ENCODE measurements at regions not wholly inside any gene's neighbourhood (a gene's known extent, or its start where the extent isn't known, plus 50 kb on each side); places are given as distances from the start of the nearest gene placed in this dataset.

DNA sequence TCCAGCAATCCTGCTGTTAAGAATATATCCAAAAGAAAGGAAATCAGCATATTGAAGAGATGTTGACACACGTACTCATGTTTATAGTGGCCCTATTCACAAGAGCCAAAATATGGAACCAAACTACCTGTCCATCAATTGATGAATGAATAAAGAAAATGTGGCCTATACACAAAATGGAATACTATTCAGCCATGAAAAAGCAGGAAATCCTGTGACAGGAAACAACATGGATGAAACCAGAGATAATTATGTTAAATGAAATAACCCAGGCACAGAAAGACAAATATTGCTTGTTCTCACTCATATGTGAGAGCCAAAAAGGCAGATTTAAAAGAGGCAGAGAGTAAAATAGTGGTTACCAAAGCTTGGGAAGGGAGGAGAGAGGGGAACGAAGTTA lies 127.1 kb downstream of the KCNJ2 start:
- Histone ChIP-seq H3K27me3 (replicated peaks in 1 of 4; ENCODE audit: control insufficient read depth in 3 of 4, extremely low read depth in 1 of 4, insufficient read depth in 3 of 4, low read length in 3 of 4) (no peaks in the 10 kb centered on the region), H3K79me2 (ENCODE audit: control insufficient read depth in 1 of 2, insufficient read depth in 2 of 2, low read length in 2 of 2) (no peaks in the 10 kb centered on the region), H4K8ac (ENCODE audit: extremely low read depth, insufficient read depth, low read length) (no peak overlapping the region), H4K5ac (ENCODE audit: insufficient read length, low read depth, low read length) (no peak overlapping the region), H2BK20ac (ENCODE audit: low read length) (no peak overlapping the region), H2BK12ac (ENCODE audit: low read depth, low read length) (no peak overlapping the region), H2BK5ac (ENCODE audit: low read depth, low read length) (no peak overlapping the region), H3K9me3 (ENCODE audit: insufficient read depth in 2 of 2, low read depth in 1 of 2, low read length in 1 of 2) (0 out of 4 replicates have a peak, but pooled peaks cover 0 to 3% of the 10 kb centered on the region in 2 experiments), H2BK15ac (ENCODE audit: low read length) (no peak overlapping the region), H3K9ac (replicated peaks in 1 of 4; ENCODE audit: extremely low read depth in 1 of 4, low read depth in 3 of 4, low read length in 3 of 4) (no peak overlapping the region), H3K18ac (ENCODE audit: extremely low read depth, low read length) (no peak overlapping the region), H3K79me1 (ENCODE audit: low read depth, low read length) (no peaks in the 10 kb centered on the region), H2AFZ (ENCODE audit: low read length) (no peak overlapping the region), H3K27ac (ENCODE audit: low read depth, low read length) (no peak overlapping the region), H2AK5ac (ENCODE audit: low read depth, low read length) (no peak overlapping the region), H3K14ac (ENCODE audit: insufficient read length) (no peak overlapping the region), H4K91ac (replicated peaks; ENCODE audit: insufficient read length, low read length) (no peak overlapping the region), H4K20me1 (replicated peaks in 1 of 2; ENCODE audit: control insufficient read depth in 1 of 2, insufficient read depth in 2 of 2, low read length in 2 of 2) (no peaks in the 10 kb centered on the region), H3K36me3 (ENCODE audit: control insufficient read depth in 2 of 4, insufficient read depth in 4 of 4, low read length in 3 of 4) (no peaks in the 10 kb centered on the region), H3K56ac (replicated peaks; ENCODE audit: insufficient read length, low read depth, low read length) (no peak overlapping the region), H3K4me3 (ENCODE audit: extremely low read depth in 1 of 4, insufficient read depth in 2 of 4, low read depth in 3 of 4, low read length in 4 of 4) (no peak overlapping the region), H2BK120ac (replicated peaks; ENCODE audit: low read depth, low read length) (no peak overlapping the region), H3K23me2 (ENCODE audit: low read depth, low read length) (no peaks in the 10 kb centered on the region), H3K4ac (replicated peaks; ENCODE audit: insufficient read length, low read depth, low read length) (no peak overlapping the region), H3K4me2 (ENCODE audit: insufficient read depth in 1 of 2, low read depth in 2 of 2, low read length in 2 of 2) (no peak overlapping the region), H3K4me1 (replicated peaks in 1 of 4; ENCODE audit: control insufficient read depth in 3 of 4, insufficient read depth in 4 of 4, low read length in 3 of 4) (no peaks in the 10 kb centered on the region), H3K23ac (ENCODE audit: insufficient read length) (no peak overlapping the region)
- CTCF ChIA-PET (ENCODE audit: partially characterized antibody): no interaction called here
- WGBS, 2 experiments (ENCODE audit: extremely low coverage in 1 of 2, insufficient coverage in 1 of 2, insufficient read length in 1 of 2, insufficient replicate concordance in 2 of 2, low coverage in 1 of 2, low lambda C conversion rate in 2 of 2, missing lambda C conversion rate in 1 of 2): 92% methylated on average over 2 of the region's 2 CpGs; no CpG with 5 or more reads in 1 of the 2 experiments
- no peak for FAIRE-seq
- DNase-seq (ENCODE audit: low read depth in 1 of 2, low spot score in 2 of 2): no peak
- POLR2A ChIA-PET (ENCODE audit: partially characterized antibody): no interaction called here
- no peak for TF ChIP-seq SIX5 (IDR thresholded peaks at IDR 0.05; ENCODE audit: low read depth, low read length)
- TF ChIP-seq HDAC6 (IDR thresholded peaks at IDR 0.05; ENCODE audit: low read depth, low read length): no peak
- no peak for TF ChIP-seq BACH1 (IDR thresholded peaks at IDR 0.05; ENCODE audit: low read length)
- no peak for TF ChIP-seq TEAD4 (IDR thresholded peaks at IDR 0.05; ENCODE audit: low read depth, low read length)
- no peak for TF ChIP-seq NANOG (IDR thresholded peaks at IDR 0.05; ENCODE audit: insufficient read depth, low read depth, low read length, poor library complexity, severe bottlenecking)
